ENCODE measurements at regions not wholly inside any gene's neighbourhood (a gene's known extent, or its start where the extent isn't known, plus 50 kb on each side); places are given as distances from the start of the nearest gene placed in this dataset.

GRCh38 chr5:143572671-143573070, 169.2 kb upstream of the NR3C1 start:
- no peaks in the 10 kb centered on the region for H3K27me3 ChIP-seq
- H3K27ac ChIP-seq, result no peak overlapping the region
- no peaks in the 10 kb centered on the region for H3K9me3 ChIP-seq
- intact Hi-C loops (cut with DNase I), result no loop called here
- WGBS, 2 donors, result 75 to 87% methylated on average over 5 of the region's 5 CpGs
- H3K36me3 ChIP-seq, result no peaks in the 10 kb centered on the region
- no peak overlapping the region for H3K4me3 ChIP-seq
- peaks cover 0 to 29% (median 21%) of the 10 kb centered on the region in 4 donors for H3K4me1 ChIP-seq
- DNase-seq, result no peak
- TF ChIP-seq CTCF (IDR thresholded peaks at IDR 0.05), result no peak
- TF ChIP-seq POLR2AphosphoS5 (IDR thresholded peaks at IDR 0.05), result no peak
- TF ChIP-seq POLR2A (IDR thresholded peaks at IDR 0.05), result no peak
- TF ChIP-seq EP300 (IDR thresholded peaks at IDR 0.05), result no peak

GRCh38 chr5:143571642-143572624, 168.4 kb upstream of the NR3C1 start:
- H3K27ac ChIP-seq, result no peak overlapping the region
- no peaks in the 10 kb centered on the region for H3K27me3 ChIP-seq
- WGBS, 2 donors, result 91 to 92% methylated on average over 9 of the region's 9 CpGs
- TF ChIP-seq EP300 (IDR thresholded peaks at IDR 0.05) (no peak), POLR2AphosphoS5 (IDR thresholded peaks at IDR 0.05) (no peak), CTCF (IDR thresholded peaks at IDR 0.05) (no peak), POLR2A (IDR thresholded peaks at IDR 0.05) (no peak)
- DNase-seq, result no peak
- peaks cover 0 to 22% (median 14%) of the 10 kb centered on the region in 4 donors for H3K4me1 ChIP-seq
- H3K4me3 ChIP-seq, result no peak overlapping the region
- H3K9me3 ChIP-seq, result no peaks in the 10 kb centered on the region
- intact Hi-C loops (cut with DNase I), result no loop called here
- no peaks in the 10 kb centered on the region for H3K36me3 ChIP-seq

GRCh38 chr5:143570989-143571388, 167.5 kb upstream of the NR3C1 start:
- Histone ChIP-seq H3K4me1 (peaks cover 0 to 16% (median 8%) of the 10 kb centered on the region in 4 donors), H3K27me3 (no peaks in the 10 kb centered on the region), H3K9me3 (no peaks in the 10 kb centered on the region), H3K4me3 (no peak overlapping the region), H3K27ac (no peak overlapping the region), H3K36me3 (no peaks in the 10 kb centered on the region)
- DNase-seq, result no peak
- TF ChIP-seq POLR2A (IDR thresholded peaks at IDR 0.05) (no peak), CTCF (IDR thresholded peaks at IDR 0.05) (no peak), POLR2AphosphoS5 (IDR thresholded peaks at IDR 0.05) (no peak), EP300 (IDR thresholded peaks at IDR 0.05) (no peak)
- WGBS, 2 donors, result 92% methylated on average over 4 of the region's 4 CpGs
- intact Hi-C loops (cut with DNase I), result no loop called here

- Histone ChIP-seq H3K4me3 (no peak overlapping the region), H3K9me3 (no peaks in the 10 kb centered on the region), H3K27me3 (no peaks in the 10 kb centered on the region), H3K27ac (no peak overlapping the region), H3K4me1 (peaks cover 0 to 15% (median 8%) of the 10 kb centered on the region in 4 donors), H3K36me3 (no peaks in the 10 kb centered on the region)
- intact Hi-C loops (cut with DNase I), result no loop called here
- 88 to 95% methylated on average over 5 of the region's 5 CpGs for WGBS, 2 donors
- no peak for DNase-seq
- TF ChIP-seq POLR2A (IDR thresholded peaks at IDR 0.05), result no peak
- TF ChIP-seq EP300 (IDR thresholded peaks at IDR 0.05), result no peak
- no peak for TF ChIP-seq CTCF (IDR thresholded peaks at IDR 0.05)
- no peak for TF ChIP-seq POLR2AphosphoS5 (IDR thresholded peaks at IDR 0.05)
Measured at GRCh38 chr5:143569722-143570567, 166.5 kb upstream of the NR3C1 start.

All from sigmoid colon (tissue), 6 donors.